ENCODE measurements at regions not wholly inside any gene's neighbourhood (a gene's known extent, or its start where the extent isn't known, plus 50 kb on each side); places are given as distances from the start of the nearest gene placed in this dataset.

DNA sequence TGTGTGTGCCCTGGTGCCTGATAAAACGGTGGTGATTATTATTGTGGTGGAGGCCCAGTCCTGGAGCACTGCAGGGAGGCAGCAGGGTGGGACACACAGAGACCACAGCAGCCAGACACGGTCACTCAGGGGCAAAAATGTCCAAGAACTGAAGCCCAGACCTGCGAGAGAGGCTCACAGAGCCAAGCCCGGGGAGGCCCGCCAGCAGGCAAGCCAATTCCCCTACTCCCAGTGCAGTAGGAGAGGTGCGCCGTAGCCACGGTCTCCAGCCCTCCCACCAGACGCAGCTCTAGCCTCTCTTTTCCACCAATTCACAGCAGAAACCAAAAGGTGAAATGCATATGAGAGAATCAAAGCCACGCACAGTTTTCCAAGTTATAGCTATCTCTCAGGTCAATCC is 179.4 kb upstream of the TAB2 start (continued):
- TF ChIP-seq GABPB2 (CRISPR knock-in tag; conservative IDR thresholded peaks at IDR 0.05), result no peak

DNA sequence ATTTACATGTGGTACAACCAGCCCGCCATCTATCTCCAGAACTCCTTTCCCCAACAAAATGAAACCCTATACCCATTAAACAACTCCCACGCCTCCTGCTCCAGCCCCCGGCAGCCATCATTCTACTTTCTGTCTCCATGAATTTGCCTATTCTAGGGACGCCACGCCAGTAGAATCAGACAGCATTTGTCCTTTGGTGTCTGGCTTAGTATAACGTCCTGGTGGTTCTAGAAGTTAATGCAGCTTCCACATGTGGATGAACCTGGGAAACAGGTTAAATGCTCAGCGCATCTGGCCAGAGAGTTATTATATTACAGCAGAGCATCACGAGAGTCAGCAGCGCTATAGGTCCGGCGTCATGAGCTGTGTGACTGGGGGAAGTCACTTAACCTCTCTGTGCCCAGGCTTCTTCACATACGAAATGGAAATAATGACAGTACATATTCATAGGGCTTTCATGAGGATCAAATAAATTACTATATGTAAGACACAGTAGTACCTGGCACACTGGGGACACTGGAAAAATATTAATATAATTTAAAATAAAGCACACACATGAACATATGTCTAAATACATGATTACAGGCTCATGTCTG is 178.7 kb upstream of the TAB2 start:
- ATAC-seq (no peak), FAIRE-seq (no peak), DNase-seq (ENCODE audit: extremely low read depth in 1 of 4, low spot score in 3 of 4) (no peak)
- Histone ChIP-seq H3K27me3 (ENCODE audit: control insufficient read depth in 2 of 2, insufficient read depth in 2 of 2, low read length in 2 of 2) (no peaks in the 10 kb centered on the region), H3K9ac (ENCODE audit: insufficient read depth in 1 of 2, low read depth in 2 of 2, low read length in 2 of 2) (no peak overlapping the region), H3K9me1 (ENCODE audit: control insufficient read depth, insufficient read depth, low read length) (no peaks in the 10 kb centered on the region), H3K79me2 (ENCODE audit: control insufficient read depth, insufficient read depth, low read length) (no peaks in the 10 kb centered on the region), H3K9me3 (replicated peaks; ENCODE audit: control insufficient read depth, insufficient read depth, low read depth, low read length) (no peaks in the 10 kb centered on the region), H3K36me3 (ENCODE audit: control insufficient read depth, insufficient read depth, low read length) (no peaks in the 10 kb centered on the region), H2AFZ (ENCODE audit: low read depth, low read length) (no peak overlapping the region), H3K4me3 (no peak overlapping the region), H3K4me2 (ENCODE audit: insufficient read depth, low read length) (no peak overlapping the region), H3K27ac (ENCODE audit: extremely low read depth, low read depth, low read length) (no peak overlapping the region), H3K4me1 (replicated peaks in 1 of 2; ENCODE audit: control insufficient read depth in 2 of 2, insufficient read depth in 2 of 2, low read length in 2 of 2) (peaks cover 11 to 31% of the 10 kb centered on the region in 2 experiments), H4K20me1 (replicated peaks; ENCODE audit: control insufficient read depth, insufficient read depth, low read length) (no peaks in the 10 kb centered on the region)
- whole genome bisulfite sequencing (ENCODE audit: insufficient coverage, low coverage, missing lambda C conversion rate), result 89% methylated on average over 12 of the region's 12 CpGs
- POLR2A ChIA-PET, result interaction anchor here (0.5 to 0.7 kb wide), 2 partner anchors 292 to 1885 kb away, joined by 3 read pairs; no protein-coding TSS in a partner anchor
- in situ Hi-C loops (cut with MboI) (no loop called here), intact Hi-C loops (cut with micrococcal nuclease) (no loop called here)
- CTCF ChIA-PET (ENCODE audit: low intra/inter-chr PET ratio), result no interaction called here
- BruUV-seq (replicated peaks), result no TSS peak
- TF ChIP-seq ZNF324 (CRISPR knock-in tag; IDR thresholded peaks at IDR 0.05), result no peak
- TF ChIP-seq KAT2B (IDR thresholded peaks at IDR 0.05; ENCODE audit: low read depth, low read length), result no peak
- 0 out of 2 replicates have a peak, but pooled peaks have one; percentile 44 for TF ChIP-seq HDAC2 (IDR thresholded peaks at IDR 0.05)
- TF ChIP-seq MYBL2 (IDR thresholded peaks at IDR 0.05; ENCODE audit: low read depth), result no peak
- no peak for TF ChIP-seq MYBL2 (CRISPR knock-in tag; IDR thresholded peaks at IDR 0.05; ENCODE audit: borderline replicate concordance)
- TF ChIP-seq KDM1A (IDR thresholded peaks at IDR 0.05), result peak; percentile 39 to 59; a peak in 2 of 4 replicates
- TF ChIP-seq RAD51 (IDR thresholded peaks at IDR 0.05; ENCODE audit: borderline replicate concordance, low read depth), result no peak
- no peak for TF ChIP-seq SRSF1 (IDR thresholded peaks at IDR 0.05; ENCODE audit: low read depth, low read length)
- TF ChIP-seq ZFP36 (IDR thresholded peaks at IDR 0.05; ENCODE audit: low read depth, low read length, partially characterized antibody), result peak; percentile 64
- peak; percentile 13 for TF ChIP-seq PHF20 (IDR thresholded peaks at IDR 0.05; ENCODE audit: partially characterized antibody)
- TF ChIP-seq NFATC3 (IDR thresholded peaks at IDR 0.05), result no peak
- TF ChIP-seq, protein P1, sequence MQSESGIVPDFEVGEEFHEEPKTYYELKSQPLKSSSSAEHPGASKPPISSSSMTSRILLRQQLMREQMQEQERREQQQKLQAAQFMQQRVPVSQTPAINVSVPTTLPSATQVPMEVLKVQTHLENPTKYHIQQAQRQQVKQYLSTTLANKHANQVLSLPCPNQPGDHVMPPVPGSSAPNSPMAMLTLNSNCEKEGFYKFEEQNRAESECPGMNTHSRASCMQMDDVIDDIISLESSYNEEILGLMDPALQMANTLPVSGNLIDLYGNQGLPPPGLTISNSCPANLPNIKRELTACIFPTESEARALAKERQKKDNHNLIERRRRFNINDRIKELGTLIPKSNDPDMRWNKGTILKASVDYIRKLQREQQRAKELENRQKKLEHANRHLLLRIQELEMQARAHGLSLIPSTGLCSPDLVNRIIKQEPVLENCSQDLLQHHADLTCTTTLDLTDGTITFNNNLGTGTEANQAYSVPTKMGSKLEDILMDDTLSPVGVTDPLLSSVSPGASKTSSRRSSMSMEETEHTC (IDR thresholded peaks at IDR 0.05), result no peak
- TF ChIP-seq, protein P2, sequence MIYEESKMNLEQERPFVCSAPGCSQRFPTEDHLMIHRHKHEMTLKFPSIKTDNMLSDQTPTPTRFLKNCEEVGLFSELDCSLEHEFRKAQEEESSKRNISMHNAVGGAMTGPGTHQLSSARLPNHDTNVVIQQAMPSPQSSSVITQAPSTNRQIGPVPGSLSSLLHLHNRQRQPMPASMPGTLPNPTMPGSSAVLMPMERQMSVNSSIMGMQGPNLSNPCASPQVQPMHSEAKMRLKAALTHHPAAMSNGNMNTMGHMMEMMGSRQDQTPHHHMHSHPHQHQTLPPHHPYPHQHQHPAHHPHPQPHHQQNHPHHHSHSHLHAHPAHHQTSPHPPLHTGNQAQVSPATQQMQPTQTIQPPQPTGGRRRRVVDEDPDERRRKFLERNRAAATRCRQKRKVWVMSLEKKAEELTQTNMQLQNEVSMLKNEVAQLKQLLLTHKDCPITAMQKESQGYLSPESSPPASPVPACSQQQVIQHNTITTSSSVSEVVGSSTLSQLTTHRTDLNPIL (CRISPR knock-in tag; IDR thresholded peaks at IDR 0.05), result no peak
- no peak for TF ChIP-seq ZNF431 (CRISPR knock-in tag; IDR thresholded peaks at IDR 0.05)
- no peak for TF ChIP-seq SMAD3 (CRISPR knock-in tag; conservative IDR thresholded peaks at IDR 0.05)
- peak; percentile 78 for TF ChIP-seq BCOR (IDR thresholded peaks at IDR 0.05)
- TF ChIP-seq EP400 (IDR thresholded peaks at IDR 0.05), result no peak
- peak in 1 of 3 experiments; percentile 29 for TF ChIP-seq YY1 (IDR thresholded peaks at IDR 0.05; ENCODE audit: borderline replicate concordance in 1 of 3, control insufficient read depth in 1 of 3, extremely low read depth in 1 of 3, insufficient read depth in 3 of 3, insufficient read length in 1 of 3, insufficient replicate concordance in 2 of 3, low read depth in 1 of 3, low read length in 2 of 3)
- TF ChIP-seq GABPB1 (CRISPR knock-in tag; IDR thresholded peaks at IDR 0.05), result no peak
- TF ChIP-seq ZBED1 (IDR thresholded peaks at IDR 0.05), result no peak
